K562 (cell line): ENCODE measurements at regions not wholly inside any gene's neighbourhood (a gene's known extent, or its start where the extent isn't known, plus 50 kb on each side); places are given as distances from the start of the nearest gene placed in this dataset.

Experiments
- ATAC-seq: fragments of 200-7000 bp; cut with Tn5 transposase; 3 replicates; pipeline ENCODE4 v1.9.1; 2020; ENCODE audit warnings: moderate library complexity
- BruUV-seq: library from RNA; stranded (reverse); fragments of 400-500 nt; replicated peaks from 2 replicates; lab custom pipeline; 2021; lab: Mats Ljungman, UMichigan
- CTCF ChIA-PET: fragments of 300-600 bp; formaldehyde crosslinking; extraction: SDS; loops from one replicate; lab custom pipeline; 2021; ENCODE audit warnings: low intra/inter-chr PET ratio; lab: Yijun Ruan, JAX
- POLR2A ChIA-PET: fragments of 300-600, 350-650 bp; sonication (Branson Sonifier 250); formaldehyde crosslinking; extraction: SDS; loops from one replicate; lab custom pipeline; 2021; ENCODE audit warnings: antibody characterized with exemption, inconsistent platforms; lab: Yijun Ruan, JAX
- DNase-seq, 4 experiments: peaks; one replicate each; pipeline versions ENCODE4 v3.0.0 to v3.0.0-alpha.2; 2011 to 2018; ENCODE audit warnings: low spot score in 3 of 4, mixed read lengths in 3 of 4; ENCODE audit errors: extremely low read depth in 1 of 4
- FAIRE-seq: peaks from 2 replicates; lab custom pipeline; 2011; peaks lifted over from hg19 to GRCh38; lab: Jason Lieb, UNC
- H2AFZ ChIP-seq: 2 replicates; pipeline ENCODE4 v1.6.0; 2011; ENCODE audit warnings: low read depth, low read length, control low read depth, inconsistent platforms
- H3K27ac ChIP-seq: fragments of 200-600 bp; 3 replicates; pipeline ENCODE4 v1.8.0; 2011; ENCODE audit warnings: low read depth, mild to moderate bottlenecking, control low read depth, inconsistent platforms, low read length, moderate library complexity, mixed read lengths; ENCODE audit errors: extremely low read depth
- H3K27me3 ChIP-seq, 2 experiments: fragments of 300-600 bp in 1 of 2; 2 replicates in 1 of 2; 3 replicates in 1 of 2; pipeline versions ENCODE4 v1.6.0 to v1.8.0; 2011; ENCODE audit warnings: inconsistent platforms in 2 of 2, low read length in 2 of 2, mild to moderate bottlenecking in 1 of 2, mixed read lengths in 1 of 2, moderate library complexity in 1 of 2; ENCODE audit not compliant: control insufficient read depth in 2 of 2, insufficient read depth in 2 of 2
- H3K36me3 ChIP-seq: fragments of 300-600 bp; 3 replicates; pipeline ENCODE4 v1.8.0; 2011; ENCODE audit warnings: mild to moderate bottlenecking, low read length, inconsistent platforms; ENCODE audit not compliant: control insufficient read depth, insufficient read depth
- H3K4me1 ChIP-seq, 2 experiments: fragments of 200-600 bp in 1 of 2; replicated peaks in 1 of 2; 2 replicates in 1 of 2; 3 replicates in 1 of 2; pipeline versions ENCODE4 v1.5.1 to v1.8.0; 2011; ENCODE audit warnings: inconsistent platforms in 2 of 2, low read length in 2 of 2, mild to moderate bottlenecking in 1 of 2, mixed read lengths in 1 of 2, moderate library complexity in 1 of 2; ENCODE audit not compliant: control insufficient read depth in 2 of 2, insufficient read depth in 2 of 2
- H3K4me2 ChIP-seq: 2 replicates; pipeline ENCODE4 v1.6.1; 2011; ENCODE audit warnings: low read length, control low read depth, inconsistent platforms, mixed read lengths; ENCODE audit not compliant: insufficient read depth
- H3K4me3 ChIP-seq: fragments of 200-600 bp; sonication (generic), shearing (Covaris generic); 2 replicates; pipeline ENCODE4 v1.5.1; 2016; ENCODE audit warnings: control low read depth, inconsistent platforms
- H3K79me2 ChIP-seq: fragments of 200-600 bp; 3 replicates; pipeline ENCODE4 v1.8.0; 2011; ENCODE audit warnings: low read length, inconsistent platforms; ENCODE audit not compliant: control insufficient read depth, insufficient read depth
- H3K9ac ChIP-seq, 2 experiments: 2 replicates each; pipeline versions ENCODE4 v1.6.0 to v1.6.1; 2011; ENCODE audit warnings: low read depth in 2 of 2, low read length in 2 of 2, control low read depth in 1 of 2, inconsistent platforms in 1 of 2, mild to moderate bottlenecking in 1 of 2, mixed read lengths in 1 of 2; ENCODE audit not compliant: insufficient read depth in 1 of 2
- H3K9me1 ChIP-seq: one replicate; pipeline ENCODE4 v1.6.0; 2011; ENCODE audit warnings: inconsistent platforms, mild to moderate bottlenecking, low read length, moderate library complexity; ENCODE audit not compliant: control insufficient read depth, insufficient read depth
- H3K9me3 ChIP-seq: replicated peaks from 2 replicates; pipeline ENCODE4 v1.5.1; 2011; ENCODE audit warnings: low read depth, low read length, inconsistent platforms; ENCODE audit not compliant: control insufficient read depth, insufficient read depth
- H4K20me1 ChIP-seq: replicated peaks from 2 replicates; pipeline ENCODE4 v1.6.1; 2011; ENCODE audit warnings: low read length, inconsistent platforms, mixed read lengths; ENCODE audit not compliant: control insufficient read depth, insufficient read depth
- ASH1L ChIP-seq: fragments of 450-650 bp; IDR thresholded peaks from 2 replicates; pipeline ENCODE4 v1.6.1; 2018; ENCODE audit warnings: borderline replicate concordance, mild to moderate bottlenecking, low read depth; ENCODE audit not compliant: partially characterized antibody
- C11orf30 ChIP-seq: fragments of 450-650 bp; IDR thresholded peaks from 2 replicates; pipeline ENCODE4 v1.6.1; 2016; ENCODE audit warnings: low read depth, mild to moderate bottlenecking
- ELF2 ChIP-seq: fragments of 250-450 bp; sonication (Bioruptor Pico); IDR thresholded peaks from 2 replicates; pipeline ENCODE4 v1.5.0; 2021; ENCODE audit warnings: mild to moderate bottlenecking
- FIP1L1 ChIP-seq: fragments of 200-400 bp; formaldehyde crosslinking; IDR thresholded peaks from 2 replicates; pipeline ENCODE4 v1.6.1; 2018; ENCODE audit warnings: mild to moderate bottlenecking, low read depth, low read length; ENCODE audit not compliant: poor library complexity, severe bottlenecking
- MAFG ChIP-seq: fragments of 450-650 bp; conservative IDR thresholded peaks from 2 replicates; pipeline ENCODE4 v1.6.1; 2016; ENCODE audit warnings: missing genetic modification characterization, missing compliant biosample characterization
- MAFK ChIP-seq: IDR thresholded peaks from 2 replicates; pipeline ENCODE4 v1.6.1; 2011; ENCODE audit warnings: low read length, improper control_type of control experiment
- STAG1 ChIP-seq: sonication (generic); formaldehyde crosslinking; IDR thresholded peaks from 2 replicates; pipeline ENCODE4 v1.5.0; 2020; ENCODE audit warnings: missing genetic modification reagents, borderline replicate concordance
- ZNF316 ChIP-seq: fragments of 450-650 bp; IDR thresholded peaks from 2 replicates; pipeline ENCODE4 v1.6.1; 2016
- WGBS: fragments of 100-300 bp; shearing (Covaris generic); methylation state at CpG from one replicate; pipeline ENCODE4 v1.1.6; 2016; ENCODE audit warnings: low coverage, mixed read lengths; ENCODE audit not compliant: insufficient coverage; ENCODE audit errors: missing lambda C conversion rate; 5-methylcytosine and 5-hydroxymethylcytosine counted together
- in situ Hi-C: fragments of 300-500 bp; cut with MboI; formaldehyde crosslinking; loops from 4 replicates; pipeline ENCODE4 v1.15.0; 2018; ENCODE audit warnings: inconsistent platforms, mixed read lengths
- intact Hi-C: fragments of 100-400 bp; cut with micrococcal nuclease; formaldehyde crosslinking; loops from 2 replicates; pipeline ENCODE4 v1.14.2; 2022
- TF ChIP-seq, protein P1 (sequence below): IDR thresholded peaks from 2 replicates; pipeline ENCODE4 v1.6.1; 2016; ENCODE audit warnings: missing genetic modification characterization, missing compliant biosample characterization

DNA sequence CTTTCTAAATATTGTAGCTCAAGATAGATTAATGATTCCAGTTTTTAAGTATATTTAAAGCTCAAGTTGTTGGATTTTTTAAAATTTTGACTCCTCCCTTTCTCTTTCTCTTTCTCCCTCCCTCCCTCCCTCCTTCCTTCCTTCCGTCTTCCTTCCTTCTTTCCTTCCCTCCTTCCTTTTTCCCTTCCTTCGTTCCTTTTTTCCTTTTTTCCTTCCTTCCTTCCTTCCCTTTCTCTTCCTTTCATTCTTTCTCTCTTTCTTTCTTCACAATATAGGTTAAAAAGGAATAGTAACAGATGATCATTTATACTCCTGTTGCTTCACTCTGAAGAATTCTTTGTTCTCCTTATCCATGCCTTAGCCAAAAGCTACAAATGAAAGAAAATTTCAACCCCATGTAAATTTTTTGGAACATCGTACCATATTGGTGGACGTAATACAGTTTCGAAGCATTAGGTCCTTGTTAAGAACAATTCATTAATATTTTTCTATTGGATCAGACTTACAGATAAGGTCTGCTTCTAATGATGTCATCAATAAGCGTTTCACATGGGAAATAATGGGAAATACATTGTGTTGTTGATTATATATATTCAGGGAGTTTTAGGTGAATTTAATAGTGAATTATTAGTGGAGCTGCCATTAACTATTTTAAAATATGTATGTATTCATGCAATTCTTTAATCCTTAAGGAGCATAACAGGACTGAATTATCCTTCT, 139.6 kb upstream of the SLC35B3 start:
- H3K36me3 ChIP-seq = no peaks in the 10 kb centered on the region
- no peaks in the 10 kb centered on the region; the same call in 1 of the 2 replicates for H3K9me3 ChIP-seq
- in situ Hi-C loops (no loop called here), intact Hi-C loops (no loop called here)
- no peak for DNase-seq
- H3K27me3 ChIP-seq = no peaks in the 10 kb centered on the region
- CTCF ChIA-PET = no interaction called here
- H2AFZ ChIP-seq = no peak overlapping the region
- TF ChIP-seq ASH1L = no peak
- TF ChIP-seq, protein P1, sequence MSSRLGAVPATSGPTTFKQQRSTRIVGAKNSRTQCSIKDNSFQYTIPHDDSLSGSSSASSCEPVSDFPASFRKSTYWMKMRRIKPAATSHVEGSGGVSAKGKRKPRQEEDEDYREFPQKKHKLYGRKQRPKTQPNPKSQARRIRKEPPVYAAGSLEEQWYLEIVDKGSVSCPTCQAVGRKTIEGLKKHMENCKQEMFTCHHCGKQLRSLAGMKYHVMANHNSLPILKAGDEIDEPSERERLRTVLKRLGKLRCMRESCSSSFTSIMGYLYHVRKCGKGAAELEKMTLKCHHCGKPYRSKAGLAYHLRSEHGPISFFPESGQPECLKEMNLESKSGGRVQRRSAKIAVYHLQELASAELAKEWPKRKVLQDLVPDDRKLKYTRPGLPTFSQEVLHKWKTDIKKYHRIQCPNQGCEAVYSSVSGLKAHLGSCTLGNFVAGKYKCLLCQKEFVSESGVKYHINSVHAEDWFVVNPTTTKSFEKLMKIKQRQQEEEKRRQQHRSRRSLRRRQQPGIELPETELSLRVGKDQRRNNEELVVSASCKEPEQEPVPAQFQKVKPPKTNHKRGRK (tag) = peak; percentile 55
- no peak overlapping the region for H3K4me3 ChIP-seq
- no peak for FAIRE-seq
- H3K4me2 ChIP-seq = no peak overlapping the region
- no peaks in the 10 kb centered on the region for H4K20me1 ChIP-seq
- no peak overlapping the region for H3K9ac ChIP-seq
- no peaks in the 10 kb centered on the region for H3K9me1 ChIP-seq
- BruUV-seq = no TSS peak
- no peaks in the 10 kb centered on the region for H3K4me1 ChIP-seq
- no peak for ATAC-seq
- POLR2A ChIA-PET = no interaction called here
- H3K79me2 ChIP-seq = no peaks in the 10 kb centered on the region
- WGBS = under 1% methylated on average over 6 of the region's 6 CpGs
- H3K27ac ChIP-seq = no peak overlapping the region

DNA sequence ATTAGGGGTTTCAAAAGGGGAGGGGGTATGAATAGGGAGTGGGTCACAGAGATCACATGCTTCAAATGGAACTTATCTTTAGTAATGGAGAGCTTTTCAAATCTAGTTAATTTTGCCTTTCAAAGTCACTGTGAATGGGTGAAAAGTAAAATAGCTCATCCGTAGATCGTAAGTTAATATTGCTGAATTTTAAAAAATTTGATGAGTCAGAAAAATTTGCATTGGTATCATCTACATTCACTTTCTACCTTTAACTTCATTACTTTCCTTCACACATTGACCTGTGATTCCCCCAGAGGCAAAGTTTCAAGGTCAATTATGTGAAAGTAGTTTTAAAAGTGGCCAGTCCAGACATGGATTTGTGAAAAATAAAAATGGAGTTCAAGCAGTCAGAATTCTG, 139.0 kb upstream of the SLC35B3 start:
- POLR2A ChIA-PET = no interaction called here
- in situ Hi-C loops = no loop called here
- Histone ChIP-seq H3K79me2 (no peaks in the 10 kb centered on the region), H3K9ac (no peak overlapping the region)
- no peak for FAIRE-seq
- TF ChIP-seq ELF2 = no peak
- TF ChIP-seq STAG1 (CRISPR knock-in tag) = no peak
- no peak for TF ChIP-seq FIP1L1
- TF ChIP-seq MAFG = peak; percentile 42; the same call in 1 of the 2 replicates
- TF ChIP-seq C11orf30 = 0 out of 2 replicates have a peak, but pooled peaks have one; percentile 30
- peak; percentile 68 for TF ChIP-seq ZNF316
- TF ChIP-seq MAFK = 0 out of 2 replicates have a peak, but pooled peaks have one; percentile 22
- TF ChIP-seq, all 486 proteins: peak for 4
- 10% methylated on average over 2 of the region's 2 CpGs for WGBS
- no TSS peak for BruUV-seq
- H3K27ac ChIP-seq = no peak overlapping the region
- no peak overlapping the region for H3K4me2 ChIP-seq
- no peak overlapping the region for H2AFZ ChIP-seq
- H3K27me3 ChIP-seq = no peaks in the 10 kb centered on the region
- H4K20me1 ChIP-seq = no peaks in the 10 kb centered on the region
- H3K9me3 ChIP-seq = no peaks in the 10 kb centered on the region; the same call in 1 of the 2 replicates
- CTCF ChIA-PET = no interaction called here
- DNase-seq (no peak), ATAC-seq (no peak)
- intact Hi-C loops = no loop called here
- H3K9me1 ChIP-seq = no peaks in the 10 kb centered on the region
- H3K36me3 ChIP-seq = no peaks in the 10 kb centered on the region
- no peaks in the 10 kb centered on the region for H3K4me1 ChIP-seq
- H3K4me3 ChIP-seq = no peak overlapping the region
